ENCODE measurements at regions not wholly inside any gene's neighbourhood (a gene's known extent, or its start where the extent isn't known, plus 50 kb on each side); places are given as distances from the start of the nearest gene placed in this dataset.
A peak's percentile ranks its signal among the peaks of the same experiment; 100 is the strongest.

DNA sequence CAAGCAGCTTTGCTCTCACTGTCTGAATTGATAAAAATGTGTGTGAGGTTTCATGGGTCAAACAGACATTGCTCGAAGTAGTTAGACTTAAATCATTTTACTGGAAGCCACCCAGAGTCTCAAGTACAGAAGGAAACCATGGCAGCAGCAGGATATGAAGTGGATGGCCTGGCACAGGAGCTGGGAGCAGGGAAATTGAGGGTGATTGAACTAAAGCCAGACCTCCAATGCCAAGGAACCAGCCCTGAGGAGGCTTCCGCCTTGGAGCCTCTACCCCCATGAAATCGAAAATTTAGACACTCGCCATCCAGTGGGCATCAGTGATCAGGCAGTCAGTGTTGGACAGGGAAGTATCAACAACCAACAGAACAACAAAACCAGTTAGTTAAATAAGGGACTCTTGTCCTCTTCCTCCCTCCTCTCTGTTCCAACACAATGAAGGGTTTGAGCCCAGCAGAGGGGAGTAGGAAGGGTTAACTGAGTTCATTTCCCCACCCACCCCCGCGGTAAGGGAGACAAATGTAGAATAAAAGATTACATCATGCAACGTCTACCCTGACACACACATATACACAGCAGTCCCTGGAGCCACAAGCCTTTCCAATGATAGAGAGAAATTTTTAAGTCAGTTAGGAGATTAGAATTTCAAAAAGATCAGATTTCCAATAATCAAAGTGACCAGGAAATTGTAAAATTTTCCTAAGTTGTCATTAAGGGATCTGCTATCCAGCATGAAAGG is 156.3 kb downstream of the SLC16A9 start:
- no peak for DNase-seq

DNA sequence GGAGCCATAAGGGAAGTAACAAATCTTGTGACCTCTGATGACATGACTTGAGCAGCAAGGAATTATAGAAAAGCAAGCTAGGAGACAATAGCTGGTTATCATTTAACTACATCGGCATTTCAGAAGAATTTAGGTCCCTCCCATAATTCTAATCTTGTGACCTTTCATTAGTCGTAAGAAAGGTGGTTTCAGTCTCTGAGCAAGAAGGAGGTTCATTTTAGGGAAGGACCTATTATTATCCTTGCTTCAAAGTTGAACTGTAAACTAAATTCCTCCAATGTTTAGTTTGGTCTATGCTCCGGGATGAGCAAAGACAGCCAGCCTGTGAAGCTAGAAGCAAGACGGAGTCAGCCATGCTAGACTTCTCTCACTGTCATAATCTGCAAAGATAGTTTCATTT is 159.6 kb downstream of the SLC16A9 start:
- no peak for DNase-seq

DNA sequence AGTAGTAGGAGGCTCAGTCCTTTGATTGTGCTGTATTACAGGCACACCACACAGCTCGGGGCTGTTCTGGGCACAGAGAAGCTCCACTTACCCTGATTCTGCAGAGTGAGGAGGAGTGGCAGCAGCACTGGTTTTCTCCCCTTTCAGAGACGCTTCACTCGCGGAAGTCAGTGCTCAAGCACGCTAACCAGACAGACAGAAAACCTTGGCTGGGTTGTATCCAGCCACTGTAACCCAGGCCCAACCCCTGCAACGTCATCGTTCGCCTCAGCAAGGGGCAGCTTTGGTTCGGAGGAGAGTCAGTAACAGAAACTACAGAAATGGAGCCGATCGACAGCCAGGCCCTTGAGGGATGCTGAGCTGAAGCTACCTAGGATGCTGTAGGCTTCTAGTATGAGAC is 171.0 kb downstream of the SLC16A9 start:
- DNase-seq, result no peak

DNA sequence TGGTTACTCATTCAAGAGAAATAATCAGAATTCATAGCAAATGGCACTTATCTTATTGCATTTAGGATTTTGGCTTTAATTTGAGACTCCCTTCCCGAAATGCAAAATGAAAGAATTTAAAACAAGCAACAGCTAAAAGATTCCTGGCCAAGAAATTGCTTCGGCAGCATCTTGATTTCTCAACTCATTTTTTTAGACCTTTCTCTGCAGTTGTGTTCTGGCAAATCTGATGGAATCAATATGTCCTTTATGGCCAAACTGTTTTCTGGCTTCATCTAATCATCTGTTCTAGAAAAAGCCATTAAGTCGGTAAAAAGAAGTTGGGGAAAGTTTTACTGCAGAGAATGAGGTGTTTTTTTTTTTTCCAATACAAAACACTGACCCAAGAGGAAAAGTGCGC is 172.1 kb downstream of the SLC16A9 start:
- no peak for DNase-seq

DNA sequence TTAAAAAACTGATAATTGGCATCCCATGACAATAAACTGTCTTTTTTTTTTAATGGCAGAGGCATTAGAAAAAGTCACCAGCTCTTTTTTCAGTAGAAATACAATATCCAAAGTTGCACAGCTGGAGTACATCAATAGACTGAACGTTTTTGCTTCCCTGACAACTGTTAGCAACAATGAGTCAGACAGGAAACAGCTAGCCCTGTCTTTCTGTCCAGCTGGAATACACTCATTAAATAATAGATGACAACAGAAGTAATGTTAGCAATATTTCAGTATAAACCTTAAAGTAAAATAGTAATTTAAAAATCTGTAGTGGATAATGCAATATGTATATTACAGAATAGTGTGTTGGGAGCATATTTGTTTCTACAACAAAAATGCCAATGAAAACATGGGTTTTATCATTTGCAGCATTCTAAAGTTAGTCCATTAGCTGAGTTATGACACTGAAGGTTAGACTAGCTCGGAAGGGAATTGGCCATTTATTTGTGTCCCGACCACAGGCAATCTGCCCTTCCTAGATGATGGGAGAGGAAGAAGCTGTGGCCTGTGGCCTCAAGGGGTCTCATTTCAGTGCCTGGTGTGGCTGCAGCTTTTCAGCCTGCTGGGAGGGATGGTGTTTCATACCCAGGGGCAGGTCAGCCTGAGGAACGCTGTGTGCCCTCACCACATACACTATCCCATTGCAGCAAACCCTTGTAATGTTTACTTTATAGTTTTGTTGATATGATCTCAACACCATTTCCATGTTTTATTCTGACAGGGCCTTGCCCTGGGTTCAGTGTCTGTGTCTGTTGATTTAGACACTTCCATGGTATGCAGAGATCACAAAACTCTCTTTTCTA is 173.3 kb downstream of the SLC16A9 start:
- peak; percentile 61 for DNase-seq

DNA sequence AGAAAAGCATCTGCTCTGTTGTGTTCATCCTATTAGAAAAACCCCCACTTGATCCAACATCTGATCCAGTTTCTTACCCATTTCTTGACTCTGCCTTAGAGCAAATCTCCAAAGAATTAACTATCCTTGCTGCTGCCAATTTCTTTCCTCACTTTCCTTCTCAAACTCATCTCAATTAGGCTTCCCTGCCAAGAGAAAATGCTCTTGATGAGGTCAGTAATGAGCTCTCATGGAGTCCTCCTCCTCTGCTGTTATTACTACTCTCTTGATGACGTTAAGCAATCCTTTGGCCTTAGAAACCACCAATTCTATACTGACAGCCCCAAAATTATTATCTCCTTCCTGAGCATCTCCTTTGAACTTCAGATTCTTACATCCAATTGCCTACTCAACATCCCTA is 162.0 kb upstream of the FAM13C start:
- DNase-seq, result no peak

- DNase-seq, result no peak
Observed at GRCh38 chr10:59523851-59524250, 161.5 kb upstream of the FAM13C start.

DNA sequence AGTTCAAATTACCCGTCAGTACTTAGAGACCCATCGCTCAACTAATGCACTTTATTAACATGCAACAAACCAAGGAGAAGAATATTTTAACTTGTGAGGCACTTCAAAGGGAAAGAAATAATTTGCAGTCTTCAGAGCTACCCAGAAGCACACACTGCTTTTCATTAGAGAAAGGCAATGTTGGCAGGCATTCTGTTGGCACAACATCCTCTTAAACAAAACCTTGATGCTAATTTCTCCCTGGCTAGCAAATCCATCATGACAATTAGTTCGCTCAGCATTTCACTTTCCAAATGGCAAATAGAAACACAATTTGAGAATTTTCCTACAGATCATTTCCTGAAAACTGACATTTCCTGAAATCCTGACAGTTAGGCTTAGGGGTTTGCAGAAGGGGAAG is 155.6 kb upstream of the FAM13C start:
- DNase-seq, result peak; percentile 7

GRCh38 chr10:59517341-59517899 is 155.1 kb upstream of the FAM13C start:
- DNase-seq, result no peak

GRCh38 chr10:59513558-59513957 is 151.2 kb upstream of the FAM13C start:
- DNase-seq, result no peak

GRCh38 chr10:59512951-59513350 is 150.6 kb upstream of the FAM13C start:
- DNase-seq, result no peak

DNA sequence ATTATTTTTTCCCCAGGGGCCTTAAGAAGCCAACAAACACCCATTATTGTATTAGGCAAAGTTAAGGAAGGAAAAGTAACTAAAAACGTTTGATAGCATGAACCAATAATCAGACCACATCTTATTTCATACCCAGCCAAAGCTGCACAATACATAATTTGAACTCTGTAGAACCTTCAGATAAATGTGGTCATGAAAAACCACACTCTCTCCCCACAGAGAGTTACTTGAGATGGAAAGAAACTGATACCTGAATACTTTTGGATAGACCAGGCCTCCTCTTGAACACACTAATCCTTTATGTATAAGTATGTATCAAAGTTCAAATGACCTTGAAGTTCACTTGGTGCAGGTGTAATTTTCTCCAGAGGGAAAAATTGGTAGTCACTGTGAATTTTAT is 146.6 kb upstream of the FAM13C start:
- no peak for DNase-seq

DNA sequence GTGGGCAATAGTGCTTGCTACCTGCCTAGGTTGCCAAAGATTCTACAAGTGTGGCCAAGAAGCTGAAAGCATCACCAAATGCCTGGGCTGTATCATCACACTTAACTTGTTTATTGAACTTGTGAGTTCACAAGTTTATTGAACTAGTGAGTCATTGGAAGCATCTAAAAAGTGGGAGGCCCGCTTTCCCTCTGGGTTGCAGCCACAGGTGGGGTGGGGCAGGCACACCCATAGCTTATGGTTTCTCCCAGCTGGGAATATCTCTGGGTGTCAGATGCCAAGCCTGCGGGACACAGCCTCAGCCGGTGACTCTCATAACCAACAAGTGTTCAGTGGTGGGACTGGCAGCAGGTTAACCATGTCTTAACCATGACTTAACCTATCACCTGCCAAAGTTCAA is 145.9 kb upstream of the FAM13C start:
- DNase-seq, result no peak

DNA sequence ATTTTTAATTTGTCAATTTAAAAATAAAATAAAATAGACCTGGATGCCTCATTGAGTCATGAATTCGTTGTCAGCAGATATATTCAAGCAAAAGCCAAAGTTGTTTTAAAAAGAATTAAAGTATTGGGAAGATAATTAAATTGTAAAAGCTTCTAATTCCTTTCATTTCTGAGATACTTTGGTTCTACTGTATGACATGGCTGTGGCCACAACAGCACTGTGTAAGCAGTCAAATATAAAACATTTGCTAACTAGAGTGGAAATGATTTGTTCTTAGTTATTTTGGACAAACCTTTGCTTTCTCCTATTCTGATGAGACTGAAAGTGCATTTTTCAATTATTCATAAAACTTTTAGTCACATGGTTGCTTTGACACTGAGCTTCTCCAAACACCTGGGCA is 143.6 kb upstream of the FAM13C start:
- no peak for DNase-seq

DNA sequence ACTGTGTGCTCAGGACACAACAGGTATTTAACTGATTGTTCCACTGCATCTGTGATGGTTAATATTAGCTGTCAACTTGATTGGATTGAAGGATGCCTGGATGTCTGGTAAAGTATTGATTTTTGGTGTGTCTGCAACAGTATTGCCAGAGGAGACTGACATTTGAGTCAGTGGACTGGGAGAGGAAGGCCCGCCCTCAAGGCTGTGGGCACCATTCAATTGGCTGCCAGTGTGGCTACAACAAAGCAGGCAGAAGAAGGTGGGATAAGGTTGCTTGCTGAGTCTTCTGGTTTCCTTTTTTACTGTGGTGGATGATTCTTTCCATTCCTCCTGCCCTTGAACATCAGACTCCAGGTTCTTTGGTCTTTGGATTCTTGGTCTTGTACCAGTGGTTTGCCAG is 137.1 kb upstream of the FAM13C start:
- DNase-seq, result peak; percentile 6

GRCh38 chr10:59493017-59493416 is 130.7 kb upstream of the FAM13C start:
- DNase-seq, result no peak

DNA sequence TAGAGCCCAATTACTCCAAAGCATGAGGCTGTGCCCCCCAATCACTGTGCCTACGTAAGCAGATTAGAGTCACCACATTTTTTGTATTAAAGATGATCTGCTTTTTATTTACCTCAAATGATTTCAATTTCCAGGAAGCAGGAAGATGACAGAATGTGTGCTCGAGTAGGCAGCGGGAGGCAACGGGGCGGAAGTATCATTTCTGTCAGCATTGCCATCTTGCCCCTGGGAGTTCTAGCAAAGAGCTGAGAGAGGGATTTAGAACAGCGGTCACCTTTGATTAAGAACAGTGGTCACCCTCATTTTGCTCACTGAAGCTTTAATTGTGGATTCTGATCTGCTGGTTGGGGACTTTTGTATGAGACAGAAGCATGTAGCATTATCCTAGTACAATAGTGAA is 117.1 kb upstream of the FAM13C start:
- no peak for DNase-seq

DNA sequence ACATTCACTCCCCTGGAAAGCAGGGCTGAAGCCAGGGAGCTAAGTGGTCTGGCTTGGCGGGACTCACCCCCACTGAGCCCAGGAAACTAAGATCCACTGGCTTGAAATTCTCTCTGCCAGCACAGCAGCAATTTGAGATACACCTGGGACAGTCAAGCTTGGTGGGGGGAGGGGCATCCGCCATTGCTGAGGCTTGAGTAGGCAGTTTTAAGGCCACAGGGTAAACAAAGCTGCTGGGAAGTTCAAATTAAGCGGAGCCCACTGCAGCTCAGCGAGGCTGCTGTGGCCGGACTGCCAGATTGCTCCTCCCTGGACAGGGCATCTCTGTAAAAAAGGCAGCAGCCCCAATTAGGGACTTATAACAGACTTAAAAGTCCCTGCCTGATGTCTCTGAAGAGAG is 108.2 kb upstream of the FAM13C start:
- DNase-seq, result no peak

DNA sequence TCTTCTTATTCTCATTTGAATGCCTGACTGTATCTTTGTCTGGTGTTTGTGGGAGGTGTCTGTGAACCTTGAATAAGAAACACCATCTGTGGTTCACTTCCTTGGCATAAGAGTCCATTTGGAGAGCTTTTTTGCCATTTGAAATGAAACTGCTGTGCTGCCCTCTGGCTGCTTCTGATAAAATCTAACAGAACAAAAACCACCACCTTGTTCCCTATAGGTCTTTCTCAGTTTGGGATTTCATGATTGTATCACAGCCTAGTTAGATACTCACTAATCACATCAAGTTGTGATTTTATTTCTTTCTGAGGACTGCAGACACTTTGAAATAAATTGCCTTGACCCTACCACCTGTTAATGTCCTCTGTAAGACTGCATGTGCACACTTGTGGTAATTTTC is 102.7 kb upstream of the FAM13C start:
- DNase-seq, result no peak

DNA sequence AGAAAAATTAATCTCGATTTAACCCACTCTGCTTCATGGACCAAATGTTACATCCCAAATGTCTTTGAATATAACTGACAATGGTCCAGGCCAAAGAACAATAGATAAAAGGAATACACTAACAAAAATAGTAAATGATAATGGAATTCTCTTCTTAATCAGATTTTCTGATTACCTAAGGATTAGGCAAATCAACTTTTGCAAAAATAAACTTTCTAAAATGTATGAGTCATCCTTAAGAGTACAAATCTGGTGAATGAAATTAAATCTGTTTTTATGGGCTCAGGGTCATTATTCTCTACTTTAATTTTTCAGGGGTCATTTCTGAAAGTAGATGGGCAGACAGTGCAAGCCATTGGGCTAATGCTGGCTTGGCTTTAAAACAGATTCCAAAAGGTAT is 102.1 kb upstream of the FAM13C start:
- DNase-seq, result no peak

DNA sequence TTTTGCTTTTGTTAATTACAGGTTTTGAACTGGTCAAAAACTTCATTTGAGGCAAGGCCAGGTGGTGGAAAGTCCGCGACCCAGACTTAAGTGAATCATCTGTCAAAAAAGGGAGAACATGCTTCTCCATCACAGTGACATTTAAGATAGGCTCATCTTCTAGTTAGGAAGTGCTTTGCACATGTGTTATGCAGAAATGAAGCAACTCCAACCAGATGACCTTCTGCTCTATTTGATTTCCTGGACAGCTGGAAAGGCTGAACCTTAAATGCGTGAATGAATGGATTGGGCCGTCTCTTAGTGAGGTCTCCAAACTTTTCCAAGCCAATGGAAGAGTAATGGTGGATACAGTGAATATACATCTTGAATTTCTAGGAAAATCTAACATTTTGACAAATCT is 101.6 kb upstream of the FAM13C start:
- DNase-seq, result no peak

DNA sequence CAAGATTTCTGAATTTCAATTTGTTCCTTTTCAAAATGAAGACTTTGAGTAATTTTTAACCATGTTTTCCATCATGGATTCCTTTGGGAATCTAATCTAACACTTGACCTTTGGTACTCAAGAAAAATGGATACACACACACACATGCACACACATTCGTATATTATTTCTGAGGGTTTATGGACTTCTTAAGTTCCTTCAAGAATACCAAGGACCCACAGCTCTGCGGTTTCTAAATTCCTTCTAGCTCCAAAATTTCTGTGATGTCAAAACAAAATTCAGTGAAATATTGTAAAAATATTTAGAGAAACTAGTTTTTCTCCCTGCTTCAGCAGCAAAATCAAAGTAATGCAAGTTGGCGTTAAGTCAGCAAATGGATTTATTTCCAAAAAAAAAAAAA is 98.3 kb upstream of the FAM13C start:
- no peak for DNase-seq

GRCh38 chr10:59456199-59456598 is 93.8 kb upstream of the FAM13C start:
- no peak for DNase-seq
